ENCODE measurements at regions not wholly inside any gene's neighbourhood (a gene's known extent, or its start where the extent isn't known, plus 50 kb on each side); places are given as distances from the start of the nearest gene placed in this dataset.
"Not testable (repeated sequence)": the region's sequence is repeated elsewhere in the genome, so short reads cannot be mapped to it uniquely, and the experiment has no call there.

DNA sequence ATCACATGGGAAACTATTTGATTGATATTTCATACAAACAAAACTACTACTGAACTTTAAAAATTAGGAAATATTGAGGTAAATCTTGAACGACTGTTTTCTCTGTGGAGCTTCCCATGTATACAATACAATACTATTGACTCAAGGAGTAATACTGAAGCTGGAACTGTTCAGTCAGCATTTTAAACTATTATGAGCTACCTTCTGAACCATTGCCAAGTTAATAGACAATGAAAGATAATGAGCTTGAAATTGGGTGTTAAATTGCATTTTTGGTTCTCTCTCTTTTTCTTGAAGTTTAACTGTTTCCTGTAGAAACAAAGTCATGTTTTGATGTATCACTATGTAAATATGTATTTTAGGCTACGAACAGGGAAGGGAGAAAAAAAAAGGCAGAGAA is 569.2 kb downstream of the ZEB2 start:
- no peak for DNase-seq (ENCODE audit: low spot score)

DNA sequence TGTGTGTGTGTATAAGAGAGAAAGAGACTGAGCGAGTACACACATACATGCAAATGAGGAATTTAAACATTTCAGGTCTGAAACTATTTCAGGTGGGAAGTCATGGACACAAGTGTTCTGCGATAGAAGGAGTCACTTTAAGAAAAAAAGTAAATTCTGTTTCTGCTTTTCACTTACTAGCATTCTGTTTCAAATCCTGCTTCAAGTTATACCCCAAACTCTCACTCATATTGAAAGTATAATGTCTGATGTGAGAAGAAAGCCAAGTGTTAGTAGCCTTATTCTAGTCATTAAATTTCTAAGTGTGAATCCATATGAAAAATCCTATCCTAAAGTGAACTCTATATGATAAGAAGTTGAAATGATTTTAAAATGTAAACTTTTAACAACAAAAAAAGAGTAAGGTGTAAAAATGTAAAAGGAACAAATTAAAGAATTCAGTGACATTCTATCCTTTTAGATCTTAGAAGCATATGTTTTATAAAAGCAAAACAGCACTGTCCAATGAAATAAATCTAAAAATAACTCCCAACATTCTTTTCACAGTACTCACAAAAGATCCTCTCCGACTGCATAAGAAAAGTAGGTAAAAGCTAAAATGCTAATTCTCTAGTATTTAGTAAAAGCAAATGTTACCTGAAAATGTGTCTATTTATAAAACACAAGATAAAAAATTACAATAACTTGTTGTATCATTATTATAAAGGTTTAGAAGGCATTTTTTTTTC is 570.6 kb downstream of the ZEB2 start:
- DNase-seq (ENCODE audit: low spot score): no peak

DNA sequence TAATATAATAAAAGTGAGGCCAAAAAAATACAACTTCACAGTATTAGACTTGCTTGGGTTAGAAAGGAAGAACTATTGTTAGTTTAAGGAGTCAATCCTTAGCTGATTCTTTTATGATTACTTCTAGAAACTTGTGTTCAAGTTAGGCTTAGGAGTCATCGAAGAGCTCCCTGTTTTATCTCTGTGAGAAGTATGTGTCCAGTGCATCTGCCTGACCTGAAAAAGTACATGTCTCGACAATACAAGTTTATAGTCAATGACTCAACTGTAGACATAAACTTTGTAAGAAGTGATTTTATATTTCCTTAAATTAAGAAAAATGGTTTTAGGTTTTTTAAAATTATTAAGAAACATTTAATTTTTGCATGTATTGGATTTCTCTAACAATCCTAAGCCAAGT is 571.2 kb downstream of the ZEB2 start:
- DNase-seq (ENCODE audit: low spot score): no peak

DNA sequence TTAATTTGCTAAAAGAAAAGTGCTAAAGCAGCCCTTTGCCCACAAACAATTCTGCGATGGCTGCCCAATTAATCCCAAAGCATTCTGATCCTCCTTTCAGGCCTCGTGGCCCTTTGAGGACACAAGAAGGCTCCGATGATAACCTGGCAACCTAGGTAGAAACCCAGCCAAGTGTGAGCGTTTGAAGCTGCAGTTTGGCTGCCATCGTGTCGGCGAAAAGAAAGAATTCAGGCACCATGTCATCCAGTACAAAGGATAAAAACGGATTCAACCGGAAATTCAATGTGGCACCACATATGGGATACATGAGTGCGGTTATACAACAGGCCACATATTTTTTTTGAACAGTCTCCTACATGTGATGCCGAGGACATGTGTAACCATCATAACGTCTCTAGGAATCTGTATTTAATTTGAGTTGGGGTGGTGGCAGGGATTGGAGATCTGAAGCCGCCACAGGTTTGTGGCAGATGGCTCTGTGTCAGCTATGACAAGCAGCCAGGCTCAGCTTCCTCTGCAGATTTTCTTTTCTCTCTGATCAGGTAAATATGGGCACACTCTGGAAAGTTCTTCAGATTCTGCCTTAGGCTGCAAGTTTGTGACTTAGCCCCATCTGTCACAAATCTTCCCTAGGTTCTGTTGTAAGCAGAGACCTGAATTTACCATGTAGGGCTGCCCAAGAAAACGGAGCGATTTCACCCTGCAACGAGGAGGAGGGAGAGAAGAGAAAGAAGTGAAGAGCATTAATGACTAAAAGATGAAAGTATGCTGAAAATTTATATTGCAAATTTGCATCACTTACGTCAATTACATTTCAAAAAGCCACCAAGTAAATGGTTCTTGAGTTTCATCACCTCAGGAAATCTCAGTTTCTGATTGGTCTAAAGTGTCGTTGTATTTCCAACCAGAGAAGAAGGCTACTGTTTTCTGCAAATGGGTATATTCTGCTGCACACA is 573.2 kb downstream of the ZEB2 start:
- no peak for DNase-seq (ENCODE audit: low spot score)

DNA sequence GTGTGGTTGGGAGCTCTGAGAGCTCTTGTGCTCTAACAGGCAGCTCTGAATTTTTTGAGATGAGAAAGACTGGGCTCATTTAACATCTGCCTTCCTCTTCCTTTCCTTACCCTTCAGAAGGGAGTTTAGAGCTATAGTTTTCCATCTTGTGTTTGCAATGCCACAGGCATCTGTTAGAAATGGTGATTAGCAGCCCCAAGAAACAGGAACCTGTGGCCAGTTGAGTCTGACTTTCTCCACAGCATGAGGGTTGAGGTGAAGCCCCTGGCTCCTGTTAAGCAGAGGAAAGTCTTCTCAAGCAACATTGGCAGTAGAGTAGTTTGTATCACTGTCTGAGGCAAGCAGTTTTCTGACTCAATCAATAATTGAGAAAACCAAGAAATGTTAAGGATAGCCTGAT is 577.4 kb downstream of the ZEB2 start:
- no peak for DNase-seq (ENCODE audit: low spot score)

DNA sequence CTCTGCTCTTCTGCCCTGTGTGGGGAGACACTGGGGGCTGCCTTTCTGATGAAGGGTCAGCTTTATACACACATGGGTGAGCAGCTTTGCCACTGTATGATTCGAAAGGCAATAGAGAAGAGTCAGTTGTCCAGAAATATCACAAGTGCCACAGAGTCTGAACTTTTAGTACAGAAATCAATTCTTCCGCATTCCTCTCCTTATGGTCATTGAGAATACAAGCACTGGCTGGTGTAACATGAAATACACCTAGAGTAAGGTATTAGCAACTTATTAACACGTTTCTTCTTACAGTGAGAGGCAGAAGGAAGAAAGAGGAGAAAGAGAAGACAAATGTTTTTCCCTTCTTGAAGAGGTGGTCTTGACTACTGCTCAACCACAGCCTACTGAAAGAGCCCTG is 579.2 kb downstream of the ZEB2 start:
- no peak for DNase-seq (ENCODE audit: low spot score)

DNA sequence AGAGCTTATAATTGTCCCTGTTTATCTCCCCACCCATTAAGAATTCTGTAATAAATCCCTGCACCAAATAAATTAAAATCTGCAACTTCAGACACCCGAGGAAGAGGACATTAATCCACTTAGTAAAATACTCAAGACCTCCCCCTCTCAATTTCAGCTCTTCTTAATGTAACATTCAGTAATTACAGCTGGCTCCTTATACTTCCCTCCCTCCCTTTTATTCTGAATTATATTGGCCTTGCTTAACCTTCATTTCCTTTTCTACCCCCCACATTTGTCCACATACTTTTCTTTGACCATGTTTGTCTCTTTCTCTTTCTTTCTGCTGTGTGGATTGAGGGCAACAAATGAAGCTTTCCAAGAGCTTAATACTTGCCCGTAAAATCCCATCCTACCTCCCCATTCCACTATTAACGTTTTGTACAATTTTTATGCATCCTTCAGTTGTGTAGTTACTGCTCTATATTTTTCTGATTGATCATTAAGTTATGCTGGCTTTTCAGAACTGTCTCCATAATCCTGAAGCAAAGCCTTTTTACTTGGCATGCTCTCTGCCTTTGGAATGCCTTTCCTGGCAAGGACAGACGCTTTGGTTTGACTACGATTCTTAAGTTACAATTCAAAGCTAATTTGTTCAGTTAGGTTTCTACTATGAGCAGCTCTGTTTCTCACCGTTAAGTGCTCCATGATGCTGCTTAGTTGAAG is 580.1 kb downstream of the ZEB2 start:
- no peak for DNase-seq (ENCODE audit: low spot score)

DNA sequence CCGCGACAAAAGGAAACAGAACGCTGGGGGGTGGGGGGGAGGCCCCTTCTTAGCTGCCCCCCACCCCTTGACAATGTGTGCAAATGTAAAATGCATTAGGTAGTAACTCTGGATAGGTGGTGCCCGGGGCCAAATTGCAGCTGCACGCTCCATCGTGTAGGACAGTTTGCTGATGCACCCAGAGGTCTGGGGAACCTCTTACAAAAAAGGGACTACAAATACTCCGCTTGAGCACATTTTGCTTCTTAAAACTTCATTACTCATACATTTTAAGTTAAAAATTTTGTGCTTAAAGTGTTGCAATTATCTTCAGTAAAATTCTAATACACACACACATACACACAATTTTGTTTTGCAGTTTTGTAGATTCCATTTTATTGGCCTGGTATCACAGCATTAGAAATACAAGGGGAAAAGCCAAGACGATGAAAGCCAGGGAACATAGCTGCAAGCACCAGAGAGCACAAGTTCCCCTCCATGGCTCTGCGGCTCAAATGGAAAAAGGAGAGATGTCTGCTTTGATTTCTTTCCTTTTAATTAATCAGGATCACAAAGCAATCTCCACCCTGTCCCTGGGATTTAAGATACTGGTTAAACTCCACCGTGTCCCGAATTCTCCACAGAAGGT is 582.1 kb downstream of the ZEB2 start:
- peak; percentile 13 for DNase-seq (ENCODE audit: low spot score)

DNA sequence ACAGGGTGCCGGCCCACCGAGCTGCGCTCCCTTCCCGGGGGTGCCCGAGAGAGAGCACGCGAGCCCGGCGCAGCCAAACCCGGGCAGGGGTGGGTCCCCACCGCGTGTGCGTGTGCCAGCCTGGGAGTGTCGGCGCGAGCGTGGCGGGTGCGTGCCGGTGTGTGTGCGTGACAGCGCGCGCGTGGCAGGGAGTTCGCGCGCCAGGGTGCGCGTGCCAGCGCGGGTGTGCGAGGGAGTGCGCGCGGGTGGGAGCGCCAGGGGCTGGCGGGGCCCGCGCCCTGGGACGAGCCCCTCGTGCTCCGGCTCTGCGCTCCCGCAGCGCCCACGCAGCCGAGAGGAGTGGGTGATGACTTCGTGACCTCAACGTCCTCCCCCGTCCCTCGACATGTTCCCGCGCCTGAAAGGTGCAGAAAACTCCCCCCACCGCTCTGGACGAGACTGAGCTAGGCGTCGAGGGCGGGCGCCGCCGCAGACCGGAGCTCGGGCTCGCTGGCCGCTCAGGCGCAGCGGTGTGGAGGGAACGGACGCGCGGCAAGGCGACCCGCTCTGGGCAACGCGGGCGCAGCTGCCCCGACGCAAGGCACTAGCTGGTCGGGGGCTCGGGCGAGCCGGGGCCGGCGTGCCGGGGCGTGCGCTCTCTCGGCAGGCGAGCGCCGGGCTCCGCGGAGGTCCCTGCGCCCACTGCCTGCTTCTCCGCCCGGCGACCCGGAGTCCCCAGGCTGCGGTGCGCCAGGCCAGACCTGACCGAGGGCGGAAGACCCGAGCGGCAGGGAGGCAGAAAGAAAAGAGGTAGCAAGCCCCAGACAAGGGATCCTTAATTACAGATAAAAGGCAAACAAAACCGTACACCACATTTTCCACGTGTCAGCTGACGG is 582.8 kb downstream of the ZEB2 start:
- DNase-seq (ENCODE audit: low spot score): peak; percentile 72

DNA sequence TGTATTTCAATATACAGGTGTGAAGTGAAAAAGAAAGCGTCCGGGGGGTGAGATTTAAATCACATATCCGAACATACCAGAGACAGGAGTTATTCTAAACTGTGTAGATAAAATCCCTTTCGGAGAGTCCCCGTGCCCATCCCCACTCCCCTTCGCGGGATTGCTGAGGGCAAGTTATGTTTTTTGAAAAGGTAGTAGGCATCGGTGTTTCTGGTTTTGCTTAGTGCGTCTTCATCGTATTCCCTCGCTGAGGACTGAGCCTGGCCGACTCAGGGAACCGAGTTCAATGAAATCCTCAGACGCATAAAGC is 583.4 kb downstream of the ZEB2 start:
- DNase-seq (ENCODE audit: low spot score): no peak

DNA sequence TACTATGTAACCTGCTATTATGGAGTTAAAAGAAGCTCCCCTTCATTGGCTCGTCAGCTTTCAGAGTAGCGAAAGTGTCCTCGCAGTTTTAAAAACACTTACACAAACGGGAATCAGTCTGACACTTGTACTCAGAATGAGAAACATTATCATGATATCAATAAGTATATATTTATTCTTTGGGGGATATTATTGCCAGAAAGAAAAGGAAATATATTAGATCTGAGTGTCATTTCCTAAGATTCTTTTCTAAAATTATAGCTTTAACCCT is 584.5 kb downstream of the ZEB2 start:
- no peak for DNase-seq (ENCODE audit: low spot score)

DNA sequence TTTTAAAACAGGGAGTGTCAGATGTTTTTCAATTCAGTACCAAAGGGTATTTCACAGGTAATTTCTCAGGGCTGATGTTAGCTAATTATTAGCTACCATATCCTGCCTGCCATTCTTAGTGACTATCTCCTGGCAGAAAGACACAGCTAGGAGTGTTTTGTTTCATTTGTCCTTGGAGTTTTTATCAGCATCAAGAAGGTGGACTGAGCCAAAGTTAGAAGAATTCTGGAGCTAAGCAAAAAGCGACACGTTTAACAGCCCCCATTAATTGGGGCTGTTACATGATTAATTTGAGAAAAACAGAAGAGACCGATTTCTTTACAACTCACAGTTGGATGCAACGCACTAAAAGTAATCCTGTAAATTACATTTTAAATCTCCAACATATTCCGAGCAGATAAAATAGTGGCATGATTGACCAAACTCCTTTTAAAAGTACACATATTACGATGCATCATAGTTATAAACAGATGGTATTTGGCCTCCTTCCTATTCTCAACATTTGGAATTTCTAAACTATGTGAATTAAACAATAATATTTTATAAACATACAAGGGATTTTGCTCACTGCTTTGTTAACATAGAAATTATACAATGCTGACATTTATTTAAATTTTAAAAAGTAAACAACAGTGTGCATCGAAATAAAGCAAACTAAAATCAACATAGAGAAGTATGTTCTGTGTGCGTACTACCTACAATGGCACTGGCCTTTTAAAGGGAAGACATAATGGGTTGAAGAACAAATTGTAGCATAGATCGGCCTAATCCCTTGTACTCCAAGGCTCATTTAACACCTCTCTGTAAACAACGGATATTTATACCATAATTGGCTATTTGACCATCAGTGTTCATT is 585.1 kb downstream of the ZEB2 start:
- DNase-seq (ENCODE audit: low spot score): no peak

DNA sequence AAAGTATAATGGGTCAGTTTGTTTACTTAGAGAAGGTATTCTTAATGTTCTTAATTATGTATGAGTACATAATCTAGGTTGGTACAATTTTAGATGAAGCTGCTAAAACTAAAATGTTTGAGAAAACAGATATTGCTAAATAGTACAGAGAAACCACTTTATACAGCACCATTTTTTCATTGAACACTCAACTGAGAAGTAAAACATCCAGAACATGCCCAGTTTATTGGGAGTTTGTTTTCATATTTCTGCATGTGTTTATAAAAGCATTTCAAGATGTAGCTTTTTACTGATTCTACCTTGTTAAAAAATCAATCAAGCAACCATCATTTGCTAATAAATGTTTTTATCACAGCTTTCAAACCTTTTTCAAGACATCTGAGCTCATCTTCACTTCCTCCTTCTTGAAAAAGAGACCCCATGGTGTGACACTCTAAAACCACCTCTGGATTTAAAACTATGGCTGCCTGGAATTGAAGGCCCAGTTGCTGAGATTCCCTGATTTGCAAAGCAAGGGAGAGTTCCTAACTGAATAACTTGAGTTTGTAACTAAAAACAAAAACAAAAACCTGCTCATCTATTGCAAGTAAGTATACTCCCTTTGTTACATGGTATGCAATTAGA is 585.9 kb downstream of the ZEB2 start:
- DNase-seq (ENCODE audit: low spot score): peak; percentile 18

DNA sequence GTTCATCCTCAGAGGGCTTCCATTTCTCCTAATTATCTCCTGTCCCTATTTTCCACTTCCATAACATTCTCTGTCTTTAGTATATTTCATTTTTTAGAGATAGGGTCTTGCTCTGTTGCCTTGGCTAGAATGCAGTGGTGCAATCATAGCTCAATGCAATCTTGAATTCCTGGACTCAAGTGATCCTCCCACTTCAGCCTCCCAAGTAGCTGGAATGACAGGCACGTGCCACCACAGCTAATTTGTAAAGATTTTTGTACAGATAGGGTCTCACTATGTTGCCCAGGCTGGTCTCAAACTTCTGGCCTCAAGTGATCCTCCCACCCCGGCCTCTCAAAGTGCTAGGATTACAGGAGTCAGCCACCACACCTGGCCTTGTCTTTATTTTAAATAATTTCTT is 589.0 kb downstream of the ZEB2 start:
- no peak for DNase-seq (ENCODE audit: low spot score)

DNA sequence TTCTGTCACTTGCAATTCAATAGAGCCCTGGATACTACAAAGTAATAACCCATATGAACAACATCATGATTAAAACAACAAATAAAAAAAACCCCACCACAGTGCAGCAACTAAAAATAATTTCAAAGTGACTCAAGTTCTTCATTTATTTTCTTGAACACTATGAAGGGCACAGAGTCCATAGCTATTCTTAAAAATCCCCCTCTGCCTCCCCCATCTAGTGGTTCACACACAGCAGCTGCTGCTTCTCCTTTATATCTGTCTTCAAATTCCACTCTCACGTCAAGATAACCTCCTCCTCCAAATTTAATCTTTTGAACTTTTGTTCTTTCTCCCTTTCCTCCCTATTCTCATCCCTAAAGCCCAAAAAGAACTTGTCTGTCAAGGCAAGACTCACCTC is 591.3 kb downstream of the ZEB2 start:
- no peak for DNase-seq (ENCODE audit: low spot score)

DNA sequence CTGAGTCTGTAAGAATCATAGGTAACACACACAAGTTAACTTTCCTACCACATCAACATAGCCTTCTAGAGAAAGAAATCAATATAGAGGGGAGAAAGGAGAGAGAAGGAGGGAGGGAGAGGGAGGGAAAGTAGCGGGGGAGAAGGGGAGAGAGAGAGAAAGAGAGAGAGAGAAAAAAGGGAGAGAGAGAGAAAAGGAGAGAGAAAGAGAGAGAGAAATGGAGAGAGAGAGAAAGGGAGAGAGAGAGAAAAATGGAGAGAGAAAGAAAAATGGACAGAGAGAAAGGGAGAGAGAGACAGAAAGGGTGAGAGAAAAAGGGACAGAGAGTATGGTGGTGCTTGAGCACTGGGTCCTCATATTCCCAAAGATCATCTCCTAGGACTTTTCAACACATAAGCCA is 591.7 kb downstream of the ZEB2 start:
- DNase-seq (ENCODE audit: low spot score): no peak

DNA sequence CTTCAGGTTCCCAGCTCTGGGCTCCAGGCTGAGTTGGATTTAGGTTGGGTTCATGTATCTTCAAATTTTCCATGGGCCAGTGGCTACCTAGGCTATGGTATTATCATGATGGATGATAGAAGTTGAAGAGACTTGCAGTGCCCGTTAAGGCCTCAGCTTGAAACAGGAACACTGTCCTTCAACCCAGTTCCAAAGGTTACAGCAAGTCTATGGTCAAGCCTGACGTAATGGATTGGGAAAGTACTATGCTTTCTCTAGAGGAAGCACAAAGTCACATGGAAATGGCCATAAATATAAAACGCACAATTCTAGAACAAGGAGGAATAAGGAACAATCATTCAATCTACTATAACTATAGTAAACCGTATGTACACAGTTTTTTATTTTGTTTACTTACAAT is 593.2 kb downstream of the ZEB2 start:
- DNase-seq (ENCODE audit: low spot score): no peak

DNA sequence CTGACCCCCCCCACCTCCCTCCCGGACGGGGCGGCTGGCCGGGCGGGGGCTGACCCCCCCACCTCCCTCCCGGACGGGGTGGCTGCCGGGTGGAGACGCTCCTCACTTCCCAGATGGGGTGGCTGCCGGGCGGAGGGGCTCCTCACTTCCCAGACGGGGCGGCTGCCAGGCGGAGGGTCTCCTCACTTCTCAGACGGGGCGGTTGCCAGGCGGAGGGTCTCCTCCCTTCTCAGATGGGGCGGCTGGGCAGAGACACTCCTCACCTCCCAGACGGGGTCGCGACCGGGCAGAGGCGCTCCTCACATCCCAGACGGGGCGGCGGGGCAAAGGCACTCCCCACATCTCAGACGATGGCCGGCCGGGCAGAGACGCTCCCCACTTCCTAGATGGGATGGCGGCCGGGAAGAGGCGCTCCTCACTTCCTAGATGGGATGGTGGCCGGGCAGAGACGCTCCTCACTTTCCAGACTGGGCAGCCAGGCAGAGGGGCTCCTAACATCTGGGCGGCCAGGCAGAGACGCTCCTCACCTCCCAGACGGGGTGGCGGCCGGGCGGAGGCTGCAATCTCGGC is 597.6 kb downstream of the ZEB2 start:
- not testable (repeated sequence) for DNase-seq (ENCODE audit: low spot score)

DNA sequence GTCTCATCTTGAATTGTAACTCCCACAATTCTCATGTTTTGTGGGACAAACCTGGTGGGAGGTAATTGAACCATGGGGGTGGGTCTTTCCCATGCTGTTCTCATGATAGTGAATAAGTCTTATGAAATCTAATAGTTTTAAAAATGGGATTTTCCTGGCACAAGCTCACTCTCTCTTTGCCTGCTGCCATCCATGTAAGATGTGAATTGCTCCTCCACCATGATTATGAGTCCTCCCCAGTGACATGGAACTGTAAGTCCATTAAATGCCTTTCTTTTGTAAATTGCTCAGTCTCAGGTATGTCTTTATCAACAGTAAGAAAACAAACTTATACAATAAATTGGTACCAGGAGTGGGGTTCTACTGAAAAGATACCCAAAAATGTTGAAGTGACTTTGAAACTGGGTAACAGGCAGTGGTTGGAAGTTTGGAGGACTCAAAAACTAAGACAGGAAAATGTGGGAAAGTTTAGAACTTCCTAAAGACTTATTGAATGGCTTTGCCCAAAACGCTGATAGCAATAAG is 601.4 kb downstream of the ZEB2 start:
- DNase-seq (ENCODE audit: low spot score): no peak

DNA sequence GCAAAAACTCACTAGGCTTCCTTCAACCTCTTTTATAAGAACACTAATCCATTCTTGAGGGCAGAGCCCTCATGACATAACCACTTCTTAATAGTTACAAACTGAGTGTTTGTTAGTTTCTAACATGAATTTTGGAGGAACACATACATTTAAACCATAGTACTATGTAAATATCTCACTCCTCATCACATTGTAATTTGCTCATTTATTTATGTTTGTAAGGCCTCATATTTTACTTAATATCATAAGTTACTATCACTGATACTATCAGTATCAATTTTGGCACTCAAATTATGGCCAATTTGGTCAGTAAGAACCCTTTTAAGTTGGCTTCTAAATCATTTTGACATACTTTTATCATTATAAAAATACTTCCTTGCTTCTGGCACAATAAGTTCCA is 603.1 kb downstream of the ZEB2 start:
- no peak for DNase-seq (ENCODE audit: low spot score)
